Keratinocyte (primary cell): ENCODE measurements at regions not wholly inside any gene's neighbourhood (a gene's known extent, or its start where the extent isn't known, plus 50 kb on each side); places are given as distances from the start of the nearest gene placed in this dataset.

ENCODE experiments used
- DNase-seq: peaks from one replicate; pipeline ENCODE4 v3.0.0-alpha.2; 2011; ENCODE audit warnings: low read depth, missing footprints, low spot score
- FAIRE-seq: peaks from 2 replicates; lab custom pipeline; 2011; peaks lifted over from hg19 to GRCh38; lab: Jason Lieb, UNC
- H2AFZ ChIP-seq: 2 replicates; pipeline ENCODE4 v1.6.0; 2012; ENCODE audit warnings: low read length, control low read depth, inconsistent platforms; ENCODE audit not compliant: control insufficient read depth
- H3K27ac ChIP-seq: 2 replicates; pipeline ENCODE4 v1.5.1; 2011; ENCODE audit warnings: low read length; ENCODE audit not compliant: control insufficient read depth, insufficient read depth
- H3K27me3 ChIP-seq: 3 replicates; pipeline ENCODE4 v1.6.0; 2011; ENCODE audit warnings: low read length; ENCODE audit not compliant: control insufficient read depth, insufficient read depth; ENCODE audit errors: extremely low read depth
- H3K36me3 ChIP-seq, 2 experiments: 2 replicates in 1 of 2; 3 replicates in 1 of 2; pipeline ENCODE4 v1.5.1; 2011; ENCODE audit warnings: low read length in 2 of 2, mild to moderate bottlenecking in 1 of 2; ENCODE audit not compliant: control insufficient read depth in 2 of 2, insufficient read depth in 2 of 2; ENCODE audit errors: extremely low read depth in 1 of 2
- H3K4me1 ChIP-seq: 3 replicates; pipeline ENCODE4 v1.5.1; 2011; ENCODE audit warnings: low read length; ENCODE audit not compliant: control insufficient read depth, insufficient read depth; ENCODE audit errors: extremely low read depth
- H3K4me2 ChIP-seq: 3 replicates; pipeline ENCODE4 v1.6.0; 2011; ENCODE audit warnings: low read depth, low read length; ENCODE audit not compliant: control insufficient read depth, insufficient read depth; ENCODE audit errors: extremely low read depth
- H3K4me3 ChIP-seq, 3 experiments: fragments of 200-600 bp in 1 of 3; sonication (generic) in 1 of 3; 2 replicates in 2 of 3; 3 replicates in 1 of 3; pipeline ENCODE4 v1.5.1; 2011 to 2016; ENCODE audit warnings: low read length in 3 of 3, mild to moderate bottlenecking in 3 of 3, control low read depth in 2 of 3, inconsistent platforms in 1 of 3, low read depth in 1 of 3, mixed read lengths in 1 of 3, mixed run types in 1 of 3, moderate library complexity in 1 of 3; ENCODE audit not compliant: control insufficient read depth in 2 of 3, insufficient read depth in 2 of 3; ENCODE audit errors: extremely low read depth in 1 of 3
- H3K79me2 ChIP-seq: 2 replicates; pipeline ENCODE4 v1.6.0; 2012; ENCODE audit warnings: low read length; ENCODE audit not compliant: control insufficient read depth, insufficient read depth
- H3K9ac ChIP-seq: 3 replicates; pipeline ENCODE4 v1.6.0; 2011; ENCODE audit warnings: low read length; ENCODE audit not compliant: control insufficient read depth, insufficient read depth; ENCODE audit errors: extremely low read depth
- H3K9me1 ChIP-seq: 3 replicates; pipeline ENCODE4 v1.6.0; 2011; ENCODE audit warnings: low read length; ENCODE audit not compliant: control insufficient read depth, insufficient read depth; ENCODE audit errors: extremely low read depth
- H3K9me3 ChIP-seq: 2 replicates; pipeline ENCODE4 v1.5.1; 2012; ENCODE audit warnings: low read depth, low read length; ENCODE audit not compliant: control insufficient read depth
- H4K20me1 ChIP-seq: 3 replicates; pipeline ENCODE4 v1.6.0; 2011; ENCODE audit warnings: low read length; ENCODE audit not compliant: control insufficient read depth, insufficient read depth; ENCODE audit errors: extremely low read depth
- CTCF ChIP-seq, 3 experiments: IDR thresholded peaks in 1 of 3; conservative IDR thresholded peaks in 1 of 3; optimal IDR thresholded peaks in 1 of 3; 2 replicates in 2 of 3; 3 replicates in 1 of 3; pipeline versions ENCODE3 to v1.5.1; 2011; ENCODE audit warnings: low read length in 3 of 3, mild to moderate bottlenecking in 3 of 3, moderate library complexity in 2 of 3, control low read depth in 1 of 3, inconsistent platforms in 1 of 3; ENCODE audit not compliant: insufficient read depth in 2 of 3; ENCODE audit errors: extremely low read depth in 1 of 3
- EZH2 ChIP-seq: IDR thresholded peaks from one replicate; pipeline ENCODE4 v1.6.1; 2012; ENCODE audit warnings: inconsistent platforms, mild to moderate bottlenecking, low read length, moderate library complexity
- dilution Hi-C: fragments of 300-500 bp; cut with MboI; formaldehyde crosslinking; loops from one replicate; pipeline ENCODE4 v1.7.0; 2020; ENCODE audit warnings: low sequenced_read_pairs; ENCODE audit not compliant: extremely low pct_ligation_motif_present

DNA sequence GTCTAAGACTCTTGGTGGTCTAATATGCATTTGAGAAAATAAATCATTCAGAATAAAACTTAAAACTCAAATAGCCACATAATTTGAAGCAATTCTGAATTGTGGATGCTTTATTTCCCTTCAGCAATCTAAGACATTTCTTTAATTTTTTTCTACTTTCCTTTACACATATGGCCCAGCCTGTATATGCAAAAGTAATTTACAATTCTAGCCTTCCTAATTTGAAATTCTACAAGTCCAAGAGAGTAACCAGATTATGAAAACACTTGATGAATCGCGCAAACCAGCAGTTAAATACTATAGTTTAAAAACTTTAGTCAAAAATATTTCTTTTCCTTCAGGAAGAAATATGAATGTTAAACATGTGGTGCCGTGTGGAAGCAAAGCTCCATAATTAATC is 1014.2 kb downstream of the TUSC7 start:
- Histone ChIP-seq H3K9me3 (no peaks in the 10 kb centered on the region), H3K27me3 (no peaks in the 10 kb centered on the region), H4K20me1 (no peaks in the 10 kb centered on the region), H3K9ac (no peak overlapping the region), H3K27ac (no peak overlapping the region), H3K36me3 (no peaks in the 10 kb centered on the region), H2AFZ (no peak overlapping the region), H3K9me1 (no peaks in the 10 kb centered on the region), H3K4me2 (no peak overlapping the region), H3K4me3 (no peak overlapping the region), H3K4me1 (no peaks in the 10 kb centered on the region), H3K79me2 (no peaks in the 10 kb centered on the region)
- no peak for FAIRE-seq
- dilution Hi-C loops, result no loop called here
- TF ChIP-seq EZH2, result no peak
- TF ChIP-seq CTCF (optimal IDR thresholded peaks at IDR 0.05 in 1 of 3, IDR thresholded peaks at IDR 0.05 in 1 of 3, conservative IDR thresholded peaks at IDR 0.05 in 1 of 3; ENCODE audit: extremely low read depth in 1 of 3, insufficient read depth in 2 of 3, low read length in 3 of 3), result no peak
- no peak for DNase-seq

DNA sequence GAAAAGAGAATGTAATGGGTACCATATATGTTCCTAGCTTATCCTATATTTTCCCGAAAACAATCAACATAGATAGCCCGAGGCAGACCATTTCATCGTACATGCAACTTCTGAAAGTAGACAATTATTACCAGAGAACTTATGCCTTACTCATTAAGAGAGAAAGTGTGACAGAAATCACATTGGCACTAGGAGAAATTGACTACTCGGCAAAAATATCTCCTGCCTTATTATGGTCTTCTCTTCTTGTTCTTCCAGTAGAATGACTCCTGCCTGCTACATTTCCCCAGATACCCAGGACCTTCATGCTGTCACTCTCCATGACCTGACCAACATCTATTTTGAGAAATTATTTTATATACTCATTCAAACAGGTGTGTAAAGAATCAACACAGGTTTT is 1015.7 kb downstream of the TUSC7 start:
- Histone ChIP-seq H3K27me3 (no peaks in the 10 kb centered on the region), H2AFZ (no peak overlapping the region), H3K79me2 (no peaks in the 10 kb centered on the region), H3K4me1 (no peaks in the 10 kb centered on the region), H3K9ac (no peak overlapping the region), H3K27ac (no peak overlapping the region), H3K9me3 (no peaks in the 10 kb centered on the region), H3K4me3 (no peak overlapping the region), H3K9me1 (no peaks in the 10 kb centered on the region), H4K20me1 (no peaks in the 10 kb centered on the region), H3K4me2 (no peak overlapping the region), H3K36me3 (no peaks in the 10 kb centered on the region)
- FAIRE-seq (no peak), DNase-seq (no peak)
- TF ChIP-seq CTCF (optimal IDR thresholded peaks at IDR 0.05 in 1 of 3, IDR thresholded peaks at IDR 0.05 in 1 of 3, conservative IDR thresholded peaks at IDR 0.05 in 1 of 3; ENCODE audit: extremely low read depth in 1 of 3, insufficient read depth in 2 of 3, low read length in 3 of 3) (no peak), EZH2 (no peak)
- dilution Hi-C loops, result no loop called here
